ENCODE measurements at regions not wholly inside any gene's neighbourhood (a gene's known extent, or its start where the extent isn't known, plus 50 kb on each side); places are given as distances from the start of the nearest gene placed in this dataset.

- TF ChIP-seq PCBP2 (optimal IDR thresholded peaks at IDR 0.05; ENCODE audit: low read depth, low read length, poor library complexity, severe bottlenecking), result no peak
- TF ChIP-seq MAFG (CRISPR knock-in tag; IDR thresholded peaks at IDR 0.05), result no peak
These were observed 481.3 kb upstream of the SULF2 start (continued) for GRCh38 chr20:48266571-48266970.

GRCh38 chr20:48265791-48266190 is 480.5 kb upstream of the SULF2 start:
- no peak overlapping the region for H3K4me2 ChIP-seq (ENCODE audit: low read depth, low read length)
- H3K4me1 ChIP-seq (ENCODE audit: insufficient read depth, low read length), result no peaks in the 10 kb centered on the region
- ATAC-seq, result no peak
- H2AFZ ChIP-seq (ENCODE audit: low read length), result no peak overlapping the region
- FAIRE-seq, result no peak
- WGBS (ENCODE audit: low lambda C conversion rate), result 42% methylated on average over 7 of the region's 7 CpGs
- no peak overlapping the region for H3K4me3 ChIP-seq (replicated peaks in 1 of 3; ENCODE audit: insufficient read depth in 1 of 3, low read depth in 2 of 3, low read length in 3 of 3)
- in situ Hi-C loops (cut with HindIII; ENCODE audit: extremely low pct_ligation_motif_present, low pct_unique_long_range_greater_than_20kb) (no loop called here), intact Hi-C loops (cut with micrococcal nuclease; ENCODE audit: unreplicated experiment) (no loop called here)
- ChIA-PET CTCF (ENCODE audit: low intra/inter-chr PET ratio, low total read pairs) (no interaction called here), POLR2A (no interaction called here)
- no TSS peak for BruUV-seq (replicated peaks)
- H3K79me2 ChIP-seq (ENCODE audit: insufficient read depth, low read length), result no peaks in the 10 kb centered on the region
- H3K9ac ChIP-seq (ENCODE audit: insufficient read depth, low read depth, low read length), result no peak overlapping the region
- DNase-seq (ENCODE audit: low spot score), result no peak
- H3K36me3 ChIP-seq (replicated peaks in 1 of 2; ENCODE audit: control insufficient read depth in 1 of 2, insufficient read depth in 2 of 2, low read length in 2 of 2), result no peaks in the 10 kb centered on the region
- no peaks in the 10 kb centered on the region for H3K9me3 ChIP-seq (ENCODE audit: low read length)
- H3K27me3 ChIP-seq (ENCODE audit: control insufficient read depth in 1 of 2, insufficient read depth in 2 of 2, low read length in 2 of 2), result no peaks in the 10 kb centered on the region
- no peak overlapping the region for H3K27ac ChIP-seq (ENCODE audit: extremely low read length, insufficient read depth, low read length)
- no peaks in the 10 kb centered on the region for H4K20me1 ChIP-seq (ENCODE audit: insufficient read depth, low read length)
- TF ChIP-seq SP1 (IDR thresholded peaks at IDR 0.05), result no peak
- no peak for TF ChIP-seq SP1 (CRISPR knock-in tag; IDR thresholded peaks at IDR 0.05)
- TF ChIP-seq HCFC1 (IDR thresholded peaks at IDR 0.05; ENCODE audit: low read depth, low read length), result no peak
- TF ChIP-seq JUN (CRISPR knock-in tag; IDR thresholded peaks at IDR 0.05), result no peak
- no peak for TF ChIP-seq TEF (CRISPR knock-in tag; IDR thresholded peaks at IDR 0.05)
- TF ChIP-seq ZBTB26 (CRISPR knock-in tag; IDR thresholded peaks at IDR 0.05; ENCODE audit: borderline replicate concordance), result no peak
- no peak for TF ChIP-seq FOXP4 (CRISPR knock-in tag; IDR thresholded peaks at IDR 0.05)
- TF ChIP-seq ZNF33B (CRISPR knock-in tag; IDR thresholded peaks at IDR 0.05), result no peak
- no peak for TF ChIP-seq ZNF414 (CRISPR knock-in tag; IDR thresholded peaks at IDR 0.05)
- TF ChIP-seq ZNF318 (CRISPR knock-in tag; IDR thresholded peaks at IDR 0.05), result no peak
